PFSK-1 (cell line): ENCODE measurements at regions not wholly inside any gene's neighbourhood (a gene's known extent, or its start where the extent isn't known, plus 50 kb on each side); places are given as distances from the start of the nearest gene placed in this dataset.

Experiments used
- FOXP2 ChIP-seq: optimal IDR thresholded peaks from 2 replicates; pipeline ENCODE3; 2011; ENCODE audit warnings: borderline replicate concordance, control low read depth, inconsistent platforms; ENCODE audit not compliant: insufficient read depth; ENCODE audit errors: extremely low read length, extremely low read depth
- POLR2AphosphoS5 ChIP-seq: IDR thresholded peaks from 2 replicates; pipeline ENCODE4 v1.6.1; 2012; ENCODE audit warnings: low read depth, mild to moderate bottlenecking, control low read depth, low read length, moderate library complexity
- SIN3A ChIP-seq: IDR thresholded peaks from 2 replicates; pipeline ENCODE4 v1.6.1; 2012; ENCODE audit warnings: mild to moderate bottlenecking, low read length, moderate library complexity, borderline replicate concordance; ENCODE audit not compliant: insufficient read depth
- TAF1 ChIP-seq: IDR thresholded peaks from 2 replicates; pipeline ENCODE4 v1.6.1; 2012; ENCODE audit warnings: low read length, control low read depth, borderline replicate concordance; ENCODE audit not compliant: insufficient read depth
- TF ChIP-seq, protein P1 (sequence below), 2 experiments: IDR thresholded peaks; 2 replicates each; pipeline versions ENCODE4 v1.6.1 to v1.8.0; 2011 to 2012; ENCODE audit warnings: low read depth in 2 of 2, low read length in 2 of 2, control low read depth in 1 of 2, inconsistent platforms in 1 of 2, mild to moderate bottlenecking in 1 of 2, moderate library complexity in 1 of 2; ENCODE audit not compliant: insufficient read depth in 1 of 2

DNA sequence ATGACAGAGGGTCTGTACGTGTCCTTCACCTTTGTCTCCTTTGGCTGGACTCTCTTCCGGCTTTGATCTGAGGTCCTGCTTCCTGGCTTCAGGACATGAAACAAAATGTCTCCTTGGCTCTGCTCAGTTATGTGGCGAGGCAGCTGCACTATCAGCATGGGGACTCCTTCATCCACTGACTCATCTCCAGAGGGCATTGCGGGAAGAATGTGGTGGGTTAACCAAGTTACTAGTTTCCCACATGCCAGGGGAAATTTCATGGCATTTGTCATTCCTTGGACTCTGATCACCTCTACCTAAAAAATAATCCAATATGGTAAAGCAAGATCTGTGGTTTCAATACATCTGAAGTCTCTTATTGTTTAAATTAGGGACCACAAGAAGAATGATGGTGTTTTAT lies 259.7 kb downstream of the MED10 start:
- TF ChIP-seq SIN3A (no peak), FOXP2 (no peak), TAF1 (no peak), POLR2AphosphoS5 (no peak)
- TF ChIP-seq, protein P1, sequence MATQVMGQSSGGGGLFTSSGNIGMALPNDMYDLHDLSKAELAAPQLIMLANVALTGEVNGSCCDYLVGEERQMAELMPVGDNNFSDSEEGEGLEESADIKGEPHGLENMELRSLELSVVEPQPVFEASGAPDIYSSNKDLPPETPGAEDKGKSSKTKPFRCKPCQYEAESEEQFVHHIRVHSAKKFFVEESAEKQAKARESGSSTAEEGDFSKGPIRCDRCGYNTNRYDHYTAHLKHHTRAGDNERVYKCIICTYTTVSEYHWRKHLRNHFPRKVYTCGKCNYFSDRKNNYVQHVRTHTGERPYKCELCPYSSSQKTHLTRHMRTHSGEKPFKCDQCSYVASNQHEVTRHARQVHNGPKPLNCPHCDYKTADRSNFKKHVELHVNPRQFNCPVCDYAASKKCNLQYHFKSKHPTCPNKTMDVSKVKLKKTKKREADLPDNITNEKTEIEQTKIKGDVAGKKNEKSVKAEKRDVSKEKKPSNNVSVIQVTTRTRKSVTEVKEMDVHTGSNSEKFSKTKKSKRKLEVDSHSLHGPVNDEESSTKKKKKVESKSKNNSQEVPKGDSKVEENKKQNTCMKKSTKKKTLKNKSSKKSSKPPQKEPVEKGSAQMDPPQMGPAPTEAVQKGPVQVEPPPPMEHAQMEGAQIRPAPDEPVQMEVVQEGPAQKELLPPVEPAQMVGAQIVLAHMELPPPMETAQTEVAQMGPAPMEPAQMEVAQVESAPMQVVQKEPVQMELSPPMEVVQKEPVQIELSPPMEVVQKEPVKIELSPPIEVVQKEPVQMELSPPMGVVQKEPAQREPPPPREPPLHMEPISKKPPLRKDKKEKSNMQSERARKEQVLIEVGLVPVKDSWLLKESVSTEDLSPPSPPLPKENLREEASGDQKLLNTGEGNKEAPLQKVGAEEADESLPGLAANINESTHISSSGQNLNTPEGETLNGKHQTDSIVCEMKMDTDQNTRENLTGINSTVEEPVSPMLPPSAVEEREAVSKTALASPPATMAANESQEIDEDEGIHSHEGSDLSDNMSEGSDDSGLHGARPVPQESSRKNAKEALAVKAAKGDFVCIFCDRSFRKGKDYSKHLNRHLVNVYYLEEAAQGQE (IDR thresholded peaks at IDR 0.05; ENCODE audit: insufficient read depth in 1 of 2, low read depth in 2 of 2, low read length in 2 of 2): no peak

- TF ChIP-seq POLR2AphosphoS5 (no peak), TAF1 (no peak), FOXP2 (no peak)
- TF ChIP-seq, protein P1 (IDR thresholded peaks at IDR 0.05; ENCODE audit: insufficient read depth in 1 of 2, low read depth in 2 of 2, low read length in 2 of 2): no peak
Measured at GRCh38 chr5:6117212-6117611, 261.1 kb downstream of the MED10 start.

- TF ChIP-seq, protein P1 (IDR thresholded peaks at IDR 0.05; ENCODE audit: insufficient read depth in 1 of 2, low read depth in 2 of 2, low read length in 2 of 2): no peak
- TF ChIP-seq TAF1: no peak
- no peak for TF ChIP-seq POLR2AphosphoS5
- no peak for TF ChIP-seq FOXP2
- TF ChIP-seq SIN3A: no peak
Measured at GRCh38 chr5:6115852-6116251, 262.5 kb downstream of the MED10 start.

DNA sequence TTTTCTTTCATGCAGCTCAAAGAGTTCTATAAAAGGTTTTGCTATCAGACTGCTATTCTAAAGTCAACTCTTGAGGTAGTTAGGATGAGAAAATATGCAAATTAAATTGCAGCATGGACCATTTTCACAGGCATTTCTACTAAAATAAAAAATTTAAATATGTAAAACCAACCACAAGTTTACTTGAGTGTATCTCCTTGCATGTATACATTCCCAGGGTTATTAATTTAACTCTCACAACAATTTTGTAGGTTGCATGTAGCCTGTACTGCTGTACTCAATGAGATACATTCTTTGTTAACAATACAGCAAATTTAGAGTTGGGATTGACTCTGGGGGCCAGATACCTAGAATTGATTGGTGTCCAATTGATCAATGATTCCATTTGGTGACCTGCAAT lies 265.8 kb downstream of the MED10 start:
- TF ChIP-seq, protein P1 (IDR thresholded peaks at IDR 0.05; ENCODE audit: insufficient read depth in 1 of 2, low read depth in 2 of 2, low read length in 2 of 2): no peak
- TF ChIP-seq TAF1 (no peak), POLR2AphosphoS5 (no peak), FOXP2 (no peak), SIN3A (no peak)

- TF ChIP-seq SIN3A: no peak
- no peak for TF ChIP-seq FOXP2
- TF ChIP-seq, protein P1 (IDR thresholded peaks at IDR 0.05; ENCODE audit: insufficient read depth in 1 of 2, low read depth in 2 of 2, low read length in 2 of 2): no peak
- TF ChIP-seq TAF1: no peak
- TF ChIP-seq POLR2AphosphoS5: no peak
Measured at GRCh38 chr5:6112125-6112524, 266.2 kb downstream of the MED10 start.
